A549 (cell line): ENCODE measurements at regions not wholly inside any gene's neighbourhood (a gene's known extent, or its start where the extent isn't known, plus 50 kb on each side); places are given as distances from the start of the nearest gene placed in this dataset.

Source experiments
- CTCF ChIP-seq: fragments of >200 bp; sonication (Bioruptor Twin); formaldehyde crosslinking; IDR thresholded peaks from 3 replicates; pipeline ENCODE4 v1.5.1; 2016
- EP300 ChIP-seq, 2 experiments: fragments of >200 bp; sonication (Bioruptor Twin); formaldehyde crosslinking; IDR thresholded peaks; 2 replicates in 1 of 2; 3 replicates in 1 of 2; pipeline ENCODE4 v1.6.1; 2016 to 2017
- JUN ChIP-seq, 2 experiments: fragments of >200 bp; sonication (Bioruptor Twin); formaldehyde crosslinking; IDR thresholded peaks; 2 replicates in 1 of 2; 3 replicates in 1 of 2; pipeline ENCODE4 v1.6.1; 2016 to 2017
- MAFK ChIP-seq: fragments of 450-650 bp; IDR thresholded peaks from 2 replicates; pipeline ENCODE4 v1.6.1; 2014; ENCODE audit not compliant: partially characterized antibody
- NFE2L2 ChIP-seq: fragments of 150-350 bp; conservative IDR thresholded peaks from 2 replicates; pipeline ENCODE4 v1.6.1; 2014; ENCODE audit warnings: low read length
- PBX3 ChIP-seq: IDR thresholded peaks from 2 replicates; pipeline ENCODE4 v1.6.1; 2012
- POLR2A ChIP-seq: IDR thresholded peaks from 2 replicates; pipeline ENCODE4 v1.6.1; 2012; ENCODE audit warnings: mild to moderate bottlenecking, low read length
- RAD21 ChIP-seq, 2 experiments: fragments of >200 bp in 1 of 2; sonication (Bioruptor Twin) in 1 of 2; formaldehyde crosslinking in 1 of 2; IDR thresholded peaks in 1 of 2; conservative IDR thresholded peaks in 1 of 2; 2 replicates in 1 of 2; 3 replicates in 1 of 2; pipeline ENCODE4 v1.6.1; 2012 to 2018; ENCODE audit warnings: inconsistent platforms in 1 of 2
- RNF2 ChIP-seq: fragments of 200-600 bp; sonication (generic); IDR thresholded peaks from 2 replicates; pipeline ENCODE4 v1.6.1; 2016; ENCODE audit warnings: low read depth, mild to moderate bottlenecking, antibody characterized with exemption, moderate library complexity, borderline replicate concordance
- SMC3 ChIP-seq: fragments of >200 bp; sonication (Bioruptor Twin); formaldehyde crosslinking; IDR thresholded peaks from 3 replicates; pipeline ENCODE4 v1.6.1; 2018; ENCODE audit warnings: inconsistent platforms
- ZFP36 ChIP-seq: fragments of 450-650 bp; IDR thresholded peaks from 2 replicates; pipeline ENCODE4 v1.6.1; 2014; ENCODE audit warnings: borderline replicate concordance; ENCODE audit not compliant: partially characterized antibody
- ZSCAN20 ChIP-seq: fragments of 250-450 bp; sonication (Bioruptor Pico); IDR thresholded peaks from 2 replicates; pipeline ENCODE4 v1.8.0; 2022; ENCODE audit warnings: mild to moderate bottlenecking, moderate library complexity
- TF ChIP-seq, protein P1 (sequence below): IDR thresholded peaks from 2 replicates; pipeline ENCODE4 v1.6.1; 2012
- TF ChIP-seq, protein P2 (sequence below): fragments of 200-600 bp; sonication (generic); IDR thresholded peaks from 2 replicates; pipeline ENCODE4 v1.6.1; 2016; ENCODE audit warnings: antibody characterized with exemption, mild to moderate bottlenecking, moderate library complexity

- TF ChIP-seq PBX3 (no peak), MAFK (no peak), RAD21 (conservative IDR thresholded peaks at IDR 0.05 in 1 of 2, IDR thresholded peaks at IDR 0.05 in 1 of 2) (no peak), CTCF (no peak), ZSCAN20 (CRISPR knock-in tag) (no peak), POLR2A (no peak), ZFP36 (no peak), RNF2 (no peak), NFE2L2 (no peak), EP300 (IDR thresholded peaks at IDR 0.05) (no peak), SMC3 (no peak), JUN (IDR thresholded peaks at IDR 0.05) (no peak)
- TF ChIP-seq, protein P1, sequence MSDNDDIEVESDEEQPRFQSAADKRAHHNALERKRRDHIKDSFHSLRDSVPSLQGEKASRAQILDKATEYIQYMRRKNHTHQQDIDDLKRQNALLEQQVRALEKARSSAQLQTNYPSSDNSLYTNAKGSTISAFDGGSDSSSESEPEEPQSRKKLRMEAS = no peak
- TF ChIP-seq, protein P2, sequence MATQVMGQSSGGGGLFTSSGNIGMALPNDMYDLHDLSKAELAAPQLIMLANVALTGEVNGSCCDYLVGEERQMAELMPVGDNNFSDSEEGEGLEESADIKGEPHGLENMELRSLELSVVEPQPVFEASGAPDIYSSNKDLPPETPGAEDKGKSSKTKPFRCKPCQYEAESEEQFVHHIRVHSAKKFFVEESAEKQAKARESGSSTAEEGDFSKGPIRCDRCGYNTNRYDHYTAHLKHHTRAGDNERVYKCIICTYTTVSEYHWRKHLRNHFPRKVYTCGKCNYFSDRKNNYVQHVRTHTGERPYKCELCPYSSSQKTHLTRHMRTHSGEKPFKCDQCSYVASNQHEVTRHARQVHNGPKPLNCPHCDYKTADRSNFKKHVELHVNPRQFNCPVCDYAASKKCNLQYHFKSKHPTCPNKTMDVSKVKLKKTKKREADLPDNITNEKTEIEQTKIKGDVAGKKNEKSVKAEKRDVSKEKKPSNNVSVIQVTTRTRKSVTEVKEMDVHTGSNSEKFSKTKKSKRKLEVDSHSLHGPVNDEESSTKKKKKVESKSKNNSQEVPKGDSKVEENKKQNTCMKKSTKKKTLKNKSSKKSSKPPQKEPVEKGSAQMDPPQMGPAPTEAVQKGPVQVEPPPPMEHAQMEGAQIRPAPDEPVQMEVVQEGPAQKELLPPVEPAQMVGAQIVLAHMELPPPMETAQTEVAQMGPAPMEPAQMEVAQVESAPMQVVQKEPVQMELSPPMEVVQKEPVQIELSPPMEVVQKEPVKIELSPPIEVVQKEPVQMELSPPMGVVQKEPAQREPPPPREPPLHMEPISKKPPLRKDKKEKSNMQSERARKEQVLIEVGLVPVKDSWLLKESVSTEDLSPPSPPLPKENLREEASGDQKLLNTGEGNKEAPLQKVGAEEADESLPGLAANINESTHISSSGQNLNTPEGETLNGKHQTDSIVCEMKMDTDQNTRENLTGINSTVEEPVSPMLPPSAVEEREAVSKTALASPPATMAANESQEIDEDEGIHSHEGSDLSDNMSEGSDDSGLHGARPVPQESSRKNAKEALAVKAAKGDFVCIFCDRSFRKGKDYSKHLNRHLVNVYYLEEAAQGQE = no peak
Measured at GRCh38 chr13:111564606-111565005, 244.2 kb downstream of the TEX29 start.
